ENCODE measurements at regions not wholly inside any gene's neighbourhood (a gene's known extent, or its start where the extent isn't known, plus 50 kb on each side); places are given as distances from the start of the nearest gene placed in this dataset.

DNA sequence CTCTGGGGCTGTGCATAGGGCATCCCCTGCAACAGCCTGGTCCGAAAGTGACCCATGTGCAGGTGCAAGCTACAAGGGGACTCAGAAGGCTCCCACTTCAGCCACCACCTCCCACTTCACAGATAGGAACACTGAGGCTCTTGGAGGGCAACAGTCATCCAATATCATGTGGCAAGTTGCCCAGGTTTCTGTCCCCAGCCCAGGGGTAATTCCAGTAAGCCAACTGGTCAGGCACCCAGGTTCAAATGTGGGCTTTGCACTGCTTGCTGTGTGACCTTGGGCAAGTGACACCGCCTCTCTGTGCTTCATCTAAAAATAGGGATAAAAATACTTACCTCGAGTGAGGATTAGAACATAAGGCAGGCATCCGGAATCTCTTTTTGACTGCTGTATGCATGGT is 62.0 kb upstream of the SIRPA start:
- no peaks in the 10 kb centered on the region for H3K4me1 ChIP-seq (ENCODE audit: control insufficient read depth, insufficient read depth, low read length)
- H3K27me3 ChIP-seq (ENCODE audit: control insufficient read depth, insufficient read depth, low read length): peaks cover 4% of the 10 kb centered on the region
- no peak overlapping the region for H3K4me3 ChIP-seq (ENCODE audit: low read depth, low read length)
- H3K9me3 ChIP-seq (ENCODE audit: control insufficient read depth, insufficient read depth, low read length): no peaks in the 10 kb centered on the region
- H3K36me3 ChIP-seq (ENCODE audit: control insufficient read depth, insufficient read depth, low read length): no peaks in the 10 kb centered on the region
- H3K9ac ChIP-seq (ENCODE audit: low read depth, low read length): no peak overlapping the region

DNA sequence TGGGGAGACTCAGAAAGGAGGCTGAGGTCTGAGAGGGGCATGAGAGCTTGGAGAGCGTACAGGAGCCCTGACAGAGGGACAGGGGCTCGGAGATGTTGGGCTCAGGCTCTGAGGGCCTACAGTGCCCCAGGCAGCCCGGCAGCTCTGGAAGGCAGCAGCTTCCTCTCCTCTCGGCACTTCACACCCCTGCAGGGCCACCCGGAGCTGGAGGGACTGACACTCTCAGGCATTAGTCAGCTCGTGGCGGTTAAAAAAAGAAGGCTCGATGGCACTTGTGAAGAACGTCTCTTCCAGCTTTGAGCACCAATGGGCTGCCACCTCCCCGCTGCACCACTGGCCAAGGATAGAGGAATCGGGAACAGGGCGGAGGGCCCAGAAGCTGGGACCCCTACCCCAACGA is 62.6 kb upstream of the SIRPA start:
- H3K9me3 ChIP-seq (ENCODE audit: control insufficient read depth, insufficient read depth, low read length): no peaks in the 10 kb centered on the region
- peaks cover 4% of the 10 kb centered on the region for H3K27me3 ChIP-seq (ENCODE audit: control insufficient read depth, insufficient read depth, low read length)
- H3K4me3 ChIP-seq (ENCODE audit: low read depth, low read length): no peak overlapping the region
- H3K4me1 ChIP-seq (ENCODE audit: control insufficient read depth, insufficient read depth, low read length): no peaks in the 10 kb centered on the region
- H3K9ac ChIP-seq (ENCODE audit: low read depth, low read length): no peak overlapping the region
- H3K36me3 ChIP-seq (ENCODE audit: control insufficient read depth, insufficient read depth, low read length): no peaks in the 10 kb centered on the region

DNA sequence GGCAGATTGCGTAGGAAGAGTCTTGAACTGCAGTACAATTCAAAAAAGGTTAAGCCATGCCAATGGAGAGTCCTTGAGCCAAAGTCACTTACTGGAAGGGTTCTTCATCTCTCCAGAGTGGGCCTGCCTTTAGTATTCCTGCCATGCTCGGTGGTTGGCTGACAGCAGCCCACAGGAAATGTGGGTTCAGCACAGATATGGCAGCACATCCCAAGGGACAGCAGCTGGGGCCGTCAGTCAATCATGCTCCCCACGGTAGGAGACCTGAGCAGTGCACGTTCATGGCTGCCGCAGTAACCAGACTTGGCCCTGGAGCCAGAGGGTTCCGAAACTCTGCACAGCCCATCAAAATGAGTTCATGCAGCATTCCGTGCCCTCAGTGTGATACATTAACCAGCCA is 63.6 kb upstream of the SIRPA start:
- H3K9me3 ChIP-seq (ENCODE audit: control insufficient read depth, insufficient read depth, low read length): no peaks in the 10 kb centered on the region
- H3K36me3 ChIP-seq (ENCODE audit: control insufficient read depth, insufficient read depth, low read length): no peaks in the 10 kb centered on the region
- H3K9ac ChIP-seq (ENCODE audit: low read depth, low read length): no peak overlapping the region
- no peak overlapping the region for H3K4me3 ChIP-seq (ENCODE audit: low read depth, low read length)
- peaks cover 4% of the 10 kb centered on the region for H3K27me3 ChIP-seq (ENCODE audit: control insufficient read depth, insufficient read depth, low read length)
- H3K4me1 ChIP-seq (ENCODE audit: control insufficient read depth, insufficient read depth, low read length): no peaks in the 10 kb centered on the region

DNA sequence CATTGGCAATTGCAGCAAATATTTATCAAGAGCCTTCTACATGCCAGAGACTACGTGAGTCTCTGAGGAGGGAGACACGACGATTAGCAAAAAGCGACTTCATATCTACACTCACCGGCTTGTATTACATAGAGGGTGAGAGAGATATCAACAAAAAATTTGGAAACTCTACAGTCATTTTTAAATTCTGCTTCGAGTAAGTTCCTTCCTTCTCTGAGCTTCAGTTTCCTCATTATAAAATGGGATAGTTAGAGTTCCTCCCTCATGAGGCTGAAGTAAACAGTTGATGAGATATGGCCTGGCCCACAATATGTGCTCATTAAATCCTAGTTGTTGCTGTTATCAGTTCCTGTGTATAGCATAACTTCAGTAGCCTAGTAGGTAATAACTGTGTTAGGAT is 64.1 kb upstream of the SIRPA start:
- Histone ChIP-seq H3K4me3 (ENCODE audit: low read depth, low read length) (no peak overlapping the region), H3K9me3 (ENCODE audit: control insufficient read depth, insufficient read depth, low read length) (no peaks in the 10 kb centered on the region), H3K9ac (ENCODE audit: low read depth, low read length) (no peak overlapping the region)

DNA sequence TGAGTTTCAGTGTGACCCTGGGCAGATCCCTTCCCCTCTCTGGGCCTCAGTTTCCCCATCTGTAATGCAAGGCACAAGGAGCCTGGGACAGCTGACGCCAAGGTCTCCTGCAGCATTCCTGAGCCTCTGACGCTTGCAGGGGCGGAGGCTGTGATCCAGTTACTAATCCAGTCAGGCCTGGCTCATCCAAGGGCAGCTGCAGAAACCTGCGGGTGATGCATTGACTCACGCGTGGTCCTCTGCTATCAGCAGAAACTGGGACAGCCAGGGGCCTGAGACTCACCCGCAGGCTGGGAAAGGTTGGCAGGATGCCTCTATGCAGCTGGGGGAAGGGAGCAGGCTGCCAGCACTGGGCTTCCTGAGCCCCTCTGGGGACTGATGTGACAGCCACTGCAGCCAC is 65.0 kb upstream of the SIRPA start:
- Histone ChIP-seq H3K27me3 (ENCODE audit: control insufficient read depth, insufficient read depth, low read length) (peaks cover 4% of the 10 kb centered on the region), H3K36me3 (ENCODE audit: control insufficient read depth, insufficient read depth, low read length) (no peaks in the 10 kb centered on the region), H3K4me1 (ENCODE audit: control insufficient read depth, insufficient read depth, low read length) (no peaks in the 10 kb centered on the region), H3K9ac (ENCODE audit: low read depth, low read length) (no peak overlapping the region), H3K9me3 (ENCODE audit: control insufficient read depth, insufficient read depth, low read length) (no peaks in the 10 kb centered on the region), H3K4me3 (ENCODE audit: low read depth, low read length) (no peak overlapping the region)

More for the DNA sequence above, 64.1 kb upstream of the SIRPA start:
- Histone ChIP-seq H3K4me1 (ENCODE audit: control insufficient read depth, insufficient read depth, low read length) (no peaks in the 10 kb centered on the region), H3K36me3 (ENCODE audit: control insufficient read depth, insufficient read depth, low read length) (no peaks in the 10 kb centered on the region), H3K27me3 (ENCODE audit: control insufficient read depth, insufficient read depth, low read length) (peaks cover 4% of the 10 kb centered on the region)

DNA sequence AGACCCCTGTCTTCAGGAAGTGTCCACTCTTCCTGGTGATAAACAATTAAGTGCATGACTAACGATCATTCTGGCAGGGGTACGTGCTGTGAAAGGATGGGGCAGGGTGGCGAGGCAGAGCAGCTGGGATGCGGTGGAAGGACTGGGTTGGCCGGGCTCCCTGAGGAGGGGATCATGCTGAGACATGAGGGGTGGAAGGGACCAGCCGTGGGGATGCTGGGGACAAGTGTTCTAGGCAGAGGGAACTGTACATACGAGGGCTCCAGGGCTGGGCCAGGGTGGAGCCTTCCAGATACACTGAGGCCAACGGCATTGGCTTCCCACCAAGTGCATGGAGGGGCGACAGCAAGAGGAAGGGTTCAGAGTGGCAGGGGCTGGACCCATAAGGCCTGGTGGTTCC is 65.7 kb upstream of the SIRPA start:
- no peaks in the 10 kb centered on the region for H3K9me3 ChIP-seq (ENCODE audit: control insufficient read depth, insufficient read depth, low read length)
- no peak overlapping the region for H3K9ac ChIP-seq (ENCODE audit: low read depth, low read length)
- no peaks in the 10 kb centered on the region for H3K4me1 ChIP-seq (ENCODE audit: control insufficient read depth, insufficient read depth, low read length)
- H3K36me3 ChIP-seq (ENCODE audit: control insufficient read depth, insufficient read depth, low read length): no peaks in the 10 kb centered on the region
- H3K4me3 ChIP-seq (ENCODE audit: low read depth, low read length): no peak overlapping the region
- H3K27me3 ChIP-seq (ENCODE audit: control insufficient read depth, insufficient read depth, low read length): peaks cover 4% of the 10 kb centered on the region

DNA sequence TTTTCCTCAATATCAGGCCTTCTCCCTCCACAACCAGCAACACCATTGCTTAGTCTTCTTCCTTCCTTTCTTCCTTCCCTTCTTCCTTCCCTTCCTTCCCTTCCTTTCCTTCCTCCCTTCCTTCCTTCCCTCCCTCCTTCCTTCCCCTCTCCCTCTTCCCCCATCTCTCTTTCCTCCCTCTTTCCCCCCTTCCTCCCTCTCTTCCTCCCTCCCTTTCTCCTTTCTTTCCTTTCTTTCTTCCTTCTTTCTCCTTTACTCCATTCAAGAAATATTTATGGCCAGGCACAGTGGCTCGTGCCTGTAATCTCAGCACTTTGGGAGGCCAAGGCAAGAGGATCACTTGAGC is 66.4 kb upstream of the SIRPA start:
- peaks cover 4% of the 10 kb centered on the region for H3K27me3 ChIP-seq (ENCODE audit: control insufficient read depth, insufficient read depth, low read length)
- H3K4me1 ChIP-seq (ENCODE audit: control insufficient read depth, insufficient read depth, low read length): no peaks in the 10 kb centered on the region
- H3K36me3 ChIP-seq (ENCODE audit: control insufficient read depth, insufficient read depth, low read length): no peaks in the 10 kb centered on the region
- no peak overlapping the region for H3K9ac ChIP-seq (ENCODE audit: low read depth, low read length)
- no peak overlapping the region for H3K4me3 ChIP-seq (ENCODE audit: low read depth, low read length)
- H3K9me3 ChIP-seq (ENCODE audit: control insufficient read depth, insufficient read depth, low read length): no peaks in the 10 kb centered on the region

DNA sequence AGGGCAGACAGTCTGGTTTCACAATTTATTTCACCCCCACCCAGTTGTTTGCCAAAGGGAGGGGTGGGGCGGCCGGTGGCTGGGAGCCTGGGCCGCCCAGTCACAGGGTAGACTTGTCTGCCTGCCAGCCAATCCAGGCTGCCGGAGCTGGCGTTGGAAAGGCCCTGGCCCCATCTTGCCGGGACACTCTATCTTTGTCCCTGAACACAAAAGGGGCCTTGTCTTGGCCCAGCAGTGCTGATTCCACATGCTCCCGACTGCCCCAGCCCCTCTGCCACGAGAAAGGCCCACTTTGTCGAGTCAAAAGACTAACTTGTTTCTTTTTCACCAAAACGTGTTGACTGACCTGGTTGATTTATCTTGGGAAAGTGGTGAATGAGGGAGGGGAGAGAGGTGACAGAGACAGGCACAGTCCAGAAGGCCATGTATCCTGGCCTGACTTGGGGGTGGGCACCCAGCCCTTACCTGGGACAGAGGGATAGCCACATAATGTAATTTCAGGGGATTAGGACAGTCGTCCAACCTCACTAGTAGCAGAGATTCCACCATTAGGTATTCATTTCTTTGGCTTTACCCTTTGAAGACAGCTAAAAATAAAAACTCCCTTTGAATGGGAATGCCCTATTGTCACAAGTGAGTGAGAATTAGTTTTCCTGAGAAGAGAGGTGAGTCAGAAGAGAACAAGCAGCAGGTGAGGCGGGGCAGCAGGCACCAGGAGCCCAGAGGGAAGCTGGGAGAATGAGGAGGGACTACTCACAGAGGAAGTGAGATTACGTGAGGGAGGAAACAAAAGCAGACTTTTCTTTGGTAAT is 67.0 kb upstream of the SIRPA start:
- H3K36me3 ChIP-seq (ENCODE audit: control insufficient read depth, insufficient read depth, low read length): no peaks in the 10 kb centered on the region
- H3K9me3 ChIP-seq (ENCODE audit: control insufficient read depth, insufficient read depth, low read length): no peaks in the 10 kb centered on the region
- peaks cover 4% of the 10 kb centered on the region for H3K27me3 ChIP-seq (ENCODE audit: control insufficient read depth, insufficient read depth, low read length)
- no peak overlapping the region for H3K4me3 ChIP-seq (ENCODE audit: low read depth, low read length)
- H3K4me1 ChIP-seq (ENCODE audit: control insufficient read depth, insufficient read depth, low read length): no peaks in the 10 kb centered on the region
- H3K9ac ChIP-seq (ENCODE audit: low read depth, low read length): no peak overlapping the region

DNA sequence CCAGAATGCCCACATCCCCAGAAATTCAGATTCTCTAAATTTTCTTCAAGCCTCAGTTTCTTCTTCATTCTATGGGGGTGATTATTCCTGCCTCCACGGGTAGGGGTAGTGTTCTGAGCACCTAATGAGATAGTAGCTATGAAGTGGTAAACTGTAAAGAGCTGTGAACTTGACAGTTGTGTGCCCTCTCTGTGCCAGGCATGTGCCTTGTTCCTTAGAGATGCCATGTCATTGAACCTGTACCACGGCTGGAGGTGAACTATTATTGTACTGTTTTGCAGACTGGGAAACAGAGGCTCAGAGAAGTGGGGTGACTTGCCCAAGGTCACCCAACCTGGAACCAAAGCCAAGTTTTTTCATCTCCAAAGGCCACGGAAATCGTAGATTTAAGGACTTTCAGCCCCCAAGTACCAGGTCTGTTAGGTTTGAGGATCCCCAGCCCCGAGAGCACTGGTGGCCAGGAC is 67.7 kb upstream of the SIRPA start:
- Histone ChIP-seq H3K27me3 (ENCODE audit: control insufficient read depth, insufficient read depth, low read length) (peaks cover 4% of the 10 kb centered on the region), H3K9ac (ENCODE audit: low read depth, low read length) (no peak overlapping the region), H3K4me3 (ENCODE audit: low read depth, low read length) (no peak overlapping the region), H3K9me3 (ENCODE audit: control insufficient read depth, insufficient read depth, low read length) (no peaks in the 10 kb centered on the region), H3K4me1 (ENCODE audit: control insufficient read depth, insufficient read depth, low read length) (no peaks in the 10 kb centered on the region), H3K36me3 (ENCODE audit: control insufficient read depth, insufficient read depth, low read length) (no peaks in the 10 kb centered on the region)

DNA sequence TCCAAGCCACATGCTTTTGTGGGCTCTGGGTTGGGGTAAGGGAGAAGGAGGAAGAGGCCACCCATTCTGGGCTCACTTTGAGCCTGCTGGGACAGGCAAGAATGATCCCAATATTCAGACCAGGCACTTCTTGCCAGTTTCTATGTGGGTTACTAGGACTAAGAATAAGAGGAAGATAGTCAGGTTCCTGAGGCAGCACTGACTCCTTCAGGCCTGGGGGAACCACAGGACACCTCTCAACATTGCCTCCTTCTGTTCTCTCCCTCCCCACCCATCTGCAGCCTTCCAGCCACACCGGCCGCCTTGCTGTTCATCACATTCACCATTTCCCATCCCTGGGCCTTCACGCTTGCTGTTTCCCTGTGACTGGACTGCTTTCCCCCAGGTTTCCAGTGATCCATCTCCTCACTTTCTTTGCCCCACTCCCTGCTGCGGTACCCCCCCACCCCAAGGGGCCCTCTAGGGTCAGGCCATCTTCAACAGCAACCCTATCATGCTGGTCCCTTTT is 69.2 kb upstream of the SIRPA start:
- Histone ChIP-seq H3K4me1 (ENCODE audit: control insufficient read depth, insufficient read depth, low read length) (peaks cover 3% of the 10 kb centered on the region), H3K27me3 (ENCODE audit: control insufficient read depth, insufficient read depth, low read length) (no peaks in the 10 kb centered on the region), H3K4me3 (ENCODE audit: low read depth, low read length) (no peak overlapping the region), H3K9me3 (ENCODE audit: control insufficient read depth, insufficient read depth, low read length) (no peaks in the 10 kb centered on the region), H3K9ac (ENCODE audit: low read depth, low read length) (no peak overlapping the region), H3K36me3 (ENCODE audit: control insufficient read depth, insufficient read depth, low read length) (no peaks in the 10 kb centered on the region)

DNA sequence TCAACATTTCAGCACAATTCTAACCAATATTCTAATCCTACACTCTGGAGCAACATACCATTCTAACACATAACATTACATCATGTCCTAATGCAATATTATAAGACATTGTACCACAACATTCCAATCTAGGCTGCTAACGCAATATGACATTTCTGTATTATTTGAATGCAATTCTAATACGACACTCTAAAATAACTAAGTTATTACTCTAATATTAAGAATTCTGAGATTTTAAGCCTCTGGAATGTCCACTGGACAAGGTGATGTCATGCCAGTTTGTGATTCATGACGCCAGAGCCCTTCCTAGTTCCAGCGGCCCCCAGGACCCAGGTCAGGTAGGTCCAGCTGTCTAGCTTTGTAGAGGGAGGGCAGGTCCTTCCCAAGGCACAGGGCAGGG is 69.7 kb upstream of the SIRPA start:
- no peaks in the 10 kb centered on the region for H3K27me3 ChIP-seq (ENCODE audit: control insufficient read depth, insufficient read depth, low read length)
- H3K4me3 ChIP-seq (ENCODE audit: low read depth, low read length): no peak overlapping the region
- peaks cover 3% of the 10 kb centered on the region for H3K4me1 ChIP-seq (ENCODE audit: control insufficient read depth, insufficient read depth, low read length)
- H3K36me3 ChIP-seq (ENCODE audit: control insufficient read depth, insufficient read depth, low read length): no peaks in the 10 kb centered on the region
- H3K9ac ChIP-seq (ENCODE audit: low read depth, low read length): no peak overlapping the region
- no peaks in the 10 kb centered on the region for H3K9me3 ChIP-seq (ENCODE audit: control insufficient read depth, insufficient read depth, low read length)

DNA sequence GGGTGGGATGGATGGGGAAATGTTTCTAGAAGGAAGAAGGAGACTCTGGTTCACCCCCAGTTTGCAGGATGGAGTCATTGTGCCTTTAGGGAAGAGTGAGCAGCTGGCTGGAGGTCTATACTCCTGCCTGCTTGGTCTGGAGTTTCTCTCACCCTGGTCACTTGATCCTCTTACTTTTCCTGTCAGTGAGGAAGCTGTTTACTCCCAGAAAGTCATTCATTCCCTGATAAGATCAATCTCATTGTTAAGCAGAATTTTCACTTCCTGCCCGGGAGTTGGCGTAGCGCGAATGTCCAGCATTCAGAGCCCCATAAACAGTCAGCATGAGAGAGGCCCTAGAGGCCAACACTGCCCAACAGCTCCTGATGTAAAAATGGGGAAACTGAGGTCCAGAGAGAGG is 70.4 kb upstream of the SIRPA start:
- H3K4me1 ChIP-seq (ENCODE audit: control insufficient read depth, insufficient read depth, low read length): peaks cover 3% of the 10 kb centered on the region
- no peak overlapping the region for H3K9ac ChIP-seq (ENCODE audit: low read depth, low read length)
- no peaks in the 10 kb centered on the region for H3K36me3 ChIP-seq (ENCODE audit: control insufficient read depth, insufficient read depth, low read length)
- no peaks in the 10 kb centered on the region for H3K9me3 ChIP-seq (ENCODE audit: control insufficient read depth, insufficient read depth, low read length)
- no peaks in the 10 kb centered on the region for H3K27me3 ChIP-seq (ENCODE audit: control insufficient read depth, insufficient read depth, low read length)
- H3K4me3 ChIP-seq (ENCODE audit: low read depth, low read length): no peak overlapping the region

Data from iPS-15b (cell line).